ENCODE measurements at regions not wholly inside any gene's neighbourhood (a gene's known extent, or its start where the extent isn't known, plus 50 kb on each side); places are given as distances from the start of the nearest gene placed in this dataset.

DNA sequence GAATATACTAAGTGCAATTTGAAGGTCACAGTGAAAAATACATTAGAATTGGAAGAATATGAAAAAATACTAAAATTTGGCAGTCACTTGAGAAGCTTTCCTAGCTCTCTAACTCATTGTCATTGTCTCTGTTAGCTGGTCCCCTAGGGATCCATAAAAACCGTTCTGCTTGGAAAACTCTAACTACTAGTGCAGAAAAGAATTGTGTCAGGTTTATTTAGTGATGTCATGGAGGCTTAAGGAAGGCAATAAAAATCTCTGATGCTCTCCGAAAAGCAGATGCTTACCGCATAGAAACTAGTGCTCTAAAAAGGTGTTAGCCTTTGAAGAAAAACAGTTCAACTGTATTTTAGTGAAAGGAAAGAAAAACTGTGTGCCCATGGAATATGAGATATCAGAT, 150.1 kb upstream of the DLGAP1 start:
- H3K4me3 ChIP-seq (ENCODE audit: control insufficient read depth, low read depth, low read length) = no peak overlapping the region
- TF ChIP-seq, protein P1, sequence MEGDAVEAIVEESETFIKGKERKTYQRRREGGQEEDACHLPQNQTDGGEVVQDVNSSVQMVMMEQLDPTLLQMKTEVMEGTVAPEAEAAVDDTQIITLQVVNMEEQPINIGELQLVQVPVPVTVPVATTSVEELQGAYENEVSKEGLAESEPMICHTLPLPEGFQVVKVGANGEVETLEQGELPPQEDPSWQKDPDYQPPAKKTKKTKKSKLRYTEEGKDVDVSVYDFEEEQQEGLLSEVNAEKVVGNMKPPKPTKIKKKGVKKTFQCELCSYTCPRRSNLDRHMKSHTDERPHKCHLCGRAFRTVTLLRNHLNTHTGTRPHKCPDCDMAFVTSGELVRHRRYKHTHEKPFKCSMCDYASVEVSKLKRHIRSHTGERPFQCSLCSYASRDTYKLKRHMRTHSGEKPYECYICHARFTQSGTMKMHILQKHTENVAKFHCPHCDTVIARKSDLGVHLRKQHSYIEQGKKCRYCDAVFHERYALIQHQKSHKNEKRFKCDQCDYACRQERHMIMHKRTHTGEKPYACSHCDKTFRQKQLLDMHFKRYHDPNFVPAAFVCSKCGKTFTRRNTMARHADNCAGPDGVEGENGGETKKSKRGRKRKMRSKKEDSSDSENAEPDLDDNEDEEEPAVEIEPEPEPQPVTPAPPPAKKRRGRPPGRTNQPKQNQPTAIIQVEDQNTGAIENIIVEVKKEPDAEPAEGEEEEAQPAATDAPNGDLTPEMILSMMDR (IDR thresholded peaks at IDR 0.05; ENCODE audit: control insufficient read depth, insufficient read depth, low read depth, low read length, missing control alignments) = no peak
- no peak for DNase-seq (ENCODE audit: low read depth)

DNA sequence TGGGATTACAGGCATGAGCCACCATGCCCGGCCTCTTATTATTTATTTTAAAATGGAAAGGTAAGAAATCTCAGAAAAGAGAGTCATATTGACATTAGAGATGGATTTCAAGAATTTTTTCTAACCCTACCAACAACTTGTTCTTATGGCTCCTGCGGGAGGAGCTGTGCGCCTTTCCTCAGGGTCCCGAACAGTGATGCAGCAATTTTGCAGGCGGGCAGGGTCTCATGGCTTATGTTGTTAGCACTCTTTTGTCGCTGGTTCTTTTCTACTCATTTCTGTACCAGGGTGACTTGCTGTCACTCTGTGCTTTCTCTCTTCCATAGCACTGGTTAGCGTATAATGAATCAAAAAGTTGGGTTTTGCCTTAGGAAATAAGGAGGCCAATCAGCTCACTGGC, 148.8 kb upstream of the DLGAP1 start:
- TF ChIP-seq, protein P1 (IDR thresholded peaks at IDR 0.05; ENCODE audit: control insufficient read depth, insufficient read depth, low read depth, low read length, missing control alignments) = no peak
- no peak overlapping the region for H3K4me3 ChIP-seq (ENCODE audit: control insufficient read depth, low read depth, low read length)
- no peak for DNase-seq (ENCODE audit: low read depth)

DNA sequence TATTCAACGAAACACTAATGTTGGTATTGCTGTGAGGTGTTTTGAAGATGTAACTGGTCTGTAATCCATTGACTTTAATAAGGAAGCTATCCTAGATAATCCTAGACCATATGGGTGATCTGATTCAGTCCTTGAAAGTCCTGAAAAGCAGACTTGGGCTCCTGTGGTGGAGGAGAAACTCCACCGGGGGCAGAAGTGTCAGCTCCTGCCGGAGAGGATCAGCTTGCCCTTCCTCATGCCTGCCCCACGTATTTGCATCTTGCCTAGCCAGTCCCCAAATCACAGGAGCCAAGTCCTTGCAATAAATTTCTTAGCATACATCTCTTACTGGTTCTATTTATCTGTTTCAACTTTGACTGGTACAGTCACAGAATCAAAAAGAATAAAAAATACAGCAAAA, 144.2 kb upstream of the DLGAP1 start:
- H3K4me3 ChIP-seq (ENCODE audit: control insufficient read depth, low read depth, low read length) = no peak overlapping the region
- DNase-seq (ENCODE audit: low read depth) = no peak
- TF ChIP-seq, protein P1 (IDR thresholded peaks at IDR 0.05; ENCODE audit: control insufficient read depth, insufficient read depth, low read depth, low read length, missing control alignments) = no peak

DNA sequence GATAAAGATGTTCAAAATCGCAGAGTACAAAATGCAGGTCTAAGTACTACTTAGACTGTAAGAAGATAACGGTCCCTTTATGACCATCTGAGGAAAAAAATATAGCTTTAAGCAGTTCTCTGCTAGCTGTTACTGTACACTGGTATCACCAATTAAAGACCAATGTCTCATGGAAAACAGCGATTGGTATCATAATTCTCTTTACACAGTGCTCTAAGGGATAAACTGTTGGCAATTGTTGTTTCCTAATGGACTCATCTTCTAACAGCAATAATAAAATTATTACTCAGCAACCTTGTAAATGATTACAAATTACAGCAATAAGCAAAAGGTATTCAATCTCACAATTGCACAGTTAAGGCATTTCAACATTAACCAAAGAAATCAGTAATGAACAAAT, 142.2 kb upstream of the DLGAP1 start:
- no peak overlapping the region for H3K4me3 ChIP-seq (ENCODE audit: control insufficient read depth, low read depth, low read length)
- DNase-seq (ENCODE audit: low read depth) = no peak
- TF ChIP-seq, protein P1 (IDR thresholded peaks at IDR 0.05; ENCODE audit: control insufficient read depth, insufficient read depth, low read depth, low read length, missing control alignments) = no peak

DNA sequence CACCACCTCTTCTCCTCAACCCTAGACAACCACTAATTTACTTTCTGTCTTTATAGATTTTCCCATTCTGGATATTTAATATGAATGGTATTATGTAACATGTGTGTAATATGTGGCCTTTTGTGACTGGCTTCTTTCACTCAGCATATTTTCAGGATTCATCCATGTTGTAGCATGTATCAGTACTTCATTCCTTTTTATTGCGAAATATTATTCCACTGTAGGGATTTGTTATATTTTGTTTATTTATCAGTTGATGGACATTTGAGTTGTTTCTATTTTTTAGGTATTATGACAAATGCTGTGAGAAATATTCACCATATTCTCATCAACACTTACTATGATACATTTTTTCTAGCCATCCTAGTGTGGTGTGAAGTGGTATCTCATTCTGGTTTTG, 138.8 kb upstream of the DLGAP1 start:
- no peak for DNase-seq (ENCODE audit: low read depth)

DNA sequence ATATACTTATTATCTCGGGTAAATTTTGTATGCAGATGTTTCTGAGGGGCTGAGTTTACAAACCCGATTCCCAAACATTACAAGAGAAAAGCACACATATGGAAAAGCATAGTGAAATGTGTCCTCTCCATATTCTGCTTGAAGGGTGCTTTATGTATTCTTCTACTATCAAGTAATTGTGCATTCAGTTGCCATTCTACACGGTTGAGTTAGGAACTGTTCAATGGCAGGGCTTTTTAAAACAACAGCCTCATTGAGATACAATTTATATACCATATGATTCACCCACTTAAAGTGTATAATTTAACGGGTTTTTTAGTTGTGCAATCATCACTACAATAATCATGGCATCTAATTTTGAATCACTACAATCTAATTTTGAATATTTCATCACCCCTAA, 138.4 kb upstream of the DLGAP1 start:
- DNase-seq (ENCODE audit: low read depth) = no peak
- no peak overlapping the region for H3K4me3 ChIP-seq (ENCODE audit: control insufficient read depth, low read depth, low read length)
- TF ChIP-seq, protein P1 (IDR thresholded peaks at IDR 0.05; ENCODE audit: control insufficient read depth, insufficient read depth, low read depth, low read length, missing control alignments) = no peak

More for the DNA sequence above, 138.8 kb upstream of the DLGAP1 start:
- H3K4me3 ChIP-seq (ENCODE audit: control insufficient read depth, low read depth, low read length) = no peak overlapping the region
- TF ChIP-seq, protein P1 (IDR thresholded peaks at IDR 0.05; ENCODE audit: control insufficient read depth, insufficient read depth, low read depth, low read length, missing control alignments) = no peak
